Activated CD4-positive, alpha-beta T cell treated with anti-CD3 and anti-CD28 coated beads, Interleukin-2, amount 50 U/mL, for 48 hours (primary cell): ENCODE measurements at regions not wholly inside any gene's neighbourhood (a gene's known extent, or its start where the extent isn't known, plus 50 kb on each side); places are given as distances from the start of the nearest gene placed in this dataset.
"Not testable (repeated sequence)": the region's sequence is repeated elsewhere in the genome, so short reads cannot be mapped to it uniquely, and the experiment has no call there.

Source experiments
- DNase-seq, 2 experiments: peaks; one replicate each; pipeline ENCODE4 v3.0.0-alpha.2; 2020

GRCh38 chr9:75811692-75812091 is 78.8 kb upstream of the PCSK5 start:
- DNase-seq: no peak

GRCh38 chr9:75812141-75812540 is 78.3 kb upstream of the PCSK5 start:
- no peak for DNase-seq

- DNase-seq: no peak
Observed at GRCh38 chr9:75814667-75815066, 75.8 kb upstream of the PCSK5 start.

GRCh38 chr9:75820471-75821115 is 69.9 kb upstream of the PCSK5 start:
- not testable (repeated sequence) for DNase-seq

GRCh38 chr9:75823151-75823550 is 67.3 kb upstream of the PCSK5 start:
- DNase-seq: no peak

- DNase-seq: no peak
Observed at GRCh38 chr9:75824816-75825568, 65.5 kb upstream of the PCSK5 start.

GRCh38 chr9:75826314-75826713 is 64.2 kb upstream of the PCSK5 start:
- no peak for DNase-seq

- DNase-seq: no peak
Observed at GRCh38 chr9:75830303-75830702, 60.2 kb upstream of the PCSK5 start.

GRCh38 chr9:75833778-75834177 is 56.7 kb upstream of the PCSK5 start:
- no peak for DNase-seq

GRCh38 chr9:75834878-75835277 is 55.6 kb upstream of the PCSK5 start:
- DNase-seq: no peak
